ENCODE measurements at regions not wholly inside any gene's neighbourhood (a gene's known extent, or its start where the extent isn't known, plus 50 kb on each side); places are given as distances from the start of the nearest gene placed in this dataset.

GRCh38 chr3:152121270-152121636 lies 147.5 kb upstream of the MBNL1 start:
- Histone ChIP-seq H3K4ac (replicated peaks; ENCODE audit: insufficient read length, low read depth, low read length) (no peak overlapping the region), H3K79me2 (ENCODE audit: control insufficient read depth in 1 of 2, insufficient read depth in 2 of 2, low read length in 2 of 2) (no peaks in the 10 kb centered on the region), H3K4me1 (replicated peaks in 1 of 4; ENCODE audit: control insufficient read depth in 3 of 4, insufficient read depth in 4 of 4, low read length in 3 of 4) (no peaks in the 10 kb centered on the region), H3K9ac (replicated peaks in 1 of 4; ENCODE audit: extremely low read depth in 1 of 4, low read depth in 3 of 4, low read length in 3 of 4) (no peak overlapping the region), H3K9me3 (ENCODE audit: insufficient read depth in 2 of 2, low read depth in 1 of 2, low read length in 1 of 2) (no peaks in the 10 kb centered on the region), H2BK20ac (ENCODE audit: low read length) (no peak overlapping the region), H4K8ac (ENCODE audit: extremely low read depth, insufficient read depth, low read length) (no peak overlapping the region), H2AFZ (ENCODE audit: low read length) (no peak overlapping the region), H3K18ac (ENCODE audit: extremely low read depth, low read length) (no peak overlapping the region), H4K20me1 (replicated peaks in 1 of 2; ENCODE audit: control insufficient read depth in 1 of 2, insufficient read depth in 2 of 2, low read length in 2 of 2) (no peaks in the 10 kb centered on the region), H3K23me2 (ENCODE audit: low read depth, low read length) (no peaks in the 10 kb centered on the region), H3K14ac (ENCODE audit: insufficient read length) (no peak overlapping the region), H3K79me1 (ENCODE audit: low read depth, low read length) (no peaks in the 10 kb centered on the region), H2AK5ac (ENCODE audit: low read depth, low read length) (no peak overlapping the region), H3K36me3 (ENCODE audit: control insufficient read depth in 2 of 4, insufficient read depth in 4 of 4, low read length in 3 of 4) (no peaks in the 10 kb centered on the region), H2BK15ac (ENCODE audit: low read length) (no peak overlapping the region), H4K91ac (replicated peaks; ENCODE audit: insufficient read length, low read length) (no peak overlapping the region), H3K27me3 (replicated peaks in 1 of 4; ENCODE audit: control insufficient read depth in 3 of 4, extremely low read depth in 1 of 4, insufficient read depth in 3 of 4, low read length in 3 of 4) (no peaks in the 10 kb centered on the region), H3K56ac (replicated peaks; ENCODE audit: insufficient read length, low read depth, low read length) (no peak overlapping the region), H3K4me3 (ENCODE audit: extremely low read depth in 1 of 4, insufficient read depth in 2 of 4, low read depth in 3 of 4, low read length in 4 of 4) (no peak overlapping the region), H2BK12ac (ENCODE audit: low read depth, low read length) (no peak overlapping the region), H3K27ac (ENCODE audit: low read depth, low read length) (no peak overlapping the region), H2BK120ac (replicated peaks; ENCODE audit: low read depth, low read length) (no peak overlapping the region), H2BK5ac (ENCODE audit: low read depth, low read length) (no peak overlapping the region), H4K5ac (ENCODE audit: insufficient read length, low read depth, low read length) (no peak overlapping the region), H3K23ac (ENCODE audit: insufficient read length) (no peak overlapping the region), H3K4me2 (ENCODE audit: insufficient read depth in 1 of 2, low read depth in 2 of 2, low read length in 2 of 2) (no peak overlapping the region)
- FAIRE-seq (no peak), DNase-seq (ENCODE audit: low read depth in 1 of 2, low spot score in 2 of 2) (no peak)
- 94% methylated on average over 1 of the region's 1 CpG; no CpG with 5 or more reads in 1 of the 2 experiments for WGBS, 2 experiments (ENCODE audit: extremely low coverage in 1 of 2, insufficient coverage in 1 of 2, insufficient read length in 1 of 2, insufficient replicate concordance in 2 of 2, low coverage in 1 of 2, low lambda C conversion rate in 2 of 2, missing lambda C conversion rate in 1 of 2)
- ChIA-PET POLR2A (ENCODE audit: partially characterized antibody) (no interaction called here), CTCF (ENCODE audit: partially characterized antibody) (interaction anchor here (0.6 kb wide), 1 partner anchor 257 kb away, joined by 3 read pairs; no protein-coding TSS in a partner anchor)
- TF ChIP-seq SIRT6 (IDR thresholded peaks at IDR 0.05; ENCODE audit: low read length) (no peak), SUZ12 (IDR thresholded peaks at IDR 0.05; ENCODE audit: low read length) (no peak), POU5F1 (IDR thresholded peaks at IDR 0.05; ENCODE audit: low read depth, low read length) (no peak), RFX5 (IDR thresholded peaks at IDR 0.05; ENCODE audit: borderline replicate concordance, low read depth, low read length) (no peak), EGR1 (IDR thresholded peaks at IDR 0.05; ENCODE audit: borderline replicate concordance, low read depth, low read length) (no peak), YY1 (IDR thresholded peaks at IDR 0.05; ENCODE audit: low read depth, low read length) (no peak), TAF1 (IDR thresholded peaks at IDR 0.05; ENCODE audit: low read depth, low read length) (no peak)
